Parathyroid adenoma (tissue), 2 donors: ENCODE measurements at regions not wholly inside any gene's neighbourhood (a gene's known extent, or its start where the extent isn't known, plus 50 kb on each side); places are given as distances from the start of the nearest gene placed in this dataset.

Experiments used
- H2AFZ ChIP-seq: fragments of 300-600 bp; sonication (generic); one replicate; pipeline ENCODE4 v1.7.0; 2017; ENCODE audit warnings: antibody characterized with exemption, mild to moderate bottlenecking
- H3K27ac ChIP-seq: fragments of 300-600 bp; sonication (generic); one replicate; pipeline ENCODE4 v1.7.0; 2017
- H3K27me3 ChIP-seq: fragments of 300-600 bp; sonication (generic); one replicate; pipeline ENCODE4 v1.7.0; 2017; ENCODE audit warnings: low read length; ENCODE audit not compliant: control insufficient read depth, insufficient read depth
- H3K36me3 ChIP-seq: fragments of 300-600 bp; sonication (generic); one replicate; pipeline ENCODE4 v1.7.0; 2017; ENCODE audit warnings: low read length; ENCODE audit not compliant: control insufficient read depth, insufficient read depth
- H3K4me1 ChIP-seq: fragments of 300-600 bp; sonication (generic); one replicate; pipeline ENCODE4 v1.7.0; 2017; ENCODE audit warnings: control low read depth
- H3K4me2 ChIP-seq: fragments of 300-600 bp; sonication (generic); one replicate; pipeline ENCODE4 v1.7.0; 2017; ENCODE audit warnings: low read length
- H3K4me3 ChIP-seq: fragments of 300-600 bp; sonication (generic); one replicate; pipeline ENCODE4 v1.7.0; 2017; ENCODE audit warnings: low read depth, low read length
- H3K79me2 ChIP-seq: fragments of 300-600 bp; sonication (generic); one replicate; pipeline ENCODE4 v1.7.0; 2017; ENCODE audit warnings: control low read depth
- H3K9ac ChIP-seq: fragments of 300-600 bp; sonication (generic); one replicate; pipeline ENCODE4 v1.7.0; 2017; ENCODE audit warnings: mild to moderate bottlenecking
- H3K9me3 ChIP-seq: fragments of 300-600 bp; sonication (generic); one replicate; pipeline ENCODE4 v1.7.0; 2017; ENCODE audit warnings: low read length; ENCODE audit not compliant: control insufficient read depth
- CTCF ChIP-seq: fragments of 300-600 bp; sonication (generic); IDR thresholded peaks from one replicate; pipeline ENCODE4 v1.7.0; 2017; ENCODE audit warnings: antibody characterized with exemption, mild to moderate bottlenecking
- donor health status: primary hyperparathyroidism.

- Histone ChIP-seq H2AFZ (no peak overlapping the region), H3K36me3 (no peaks in the 10 kb centered on the region), H3K27ac (no peak overlapping the region), H3K4me3 (no peak overlapping the region), H3K9me3 (no peaks in the 10 kb centered on the region), H3K27me3 (no peaks in the 10 kb centered on the region), H3K4me2 (no peak overlapping the region), H3K4me1 (no peaks in the 10 kb centered on the region), H3K9ac (no peak overlapping the region), H3K79me2 (no peaks in the 10 kb centered on the region)
- TF ChIP-seq CTCF = no peak
Observed at GRCh38 chr9:81479573-81479972, 209.8 kb downstream of the TLE1 start.

- Histone ChIP-seq H3K27me3 (no peaks in the 10 kb centered on the region), H3K4me1 (no peaks in the 10 kb centered on the region), H3K4me2 (no peak overlapping the region), H3K4me3 (no peak overlapping the region), H3K9ac (no peak overlapping the region), H3K36me3 (no peaks in the 10 kb centered on the region), H3K79me2 (no peaks in the 10 kb centered on the region), H3K9me3 (no peaks in the 10 kb centered on the region), H2AFZ (no peak overlapping the region), H3K27ac (no peak overlapping the region)
- no peak for TF ChIP-seq CTCF
Observed at GRCh38 chr9:81477669-81478068, 211.7 kb downstream of the TLE1 start.

GRCh38 chr9:81476813-81477490 is 212.4 kb downstream of the TLE1 start:
- Histone ChIP-seq H3K4me3 (no peak overlapping the region), H3K9me3 (no peaks in the 10 kb centered on the region), H3K4me2 (no peak overlapping the region), H3K27me3 (no peaks in the 10 kb centered on the region), H3K9ac (no peak overlapping the region), H3K4me1 (no peaks in the 10 kb centered on the region), H3K36me3 (no peaks in the 10 kb centered on the region), H3K27ac (no peak overlapping the region), H3K79me2 (no peaks in the 10 kb centered on the region), H2AFZ (no peak overlapping the region)
- TF ChIP-seq CTCF = no peak

GRCh38 chr9:81474792-81475191 is 214.6 kb downstream of the TLE1 start:
- Histone ChIP-seq H3K9me3 (no peaks in the 10 kb centered on the region), H2AFZ (no peak overlapping the region), H3K79me2 (no peaks in the 10 kb centered on the region), H3K4me1 (no peaks in the 10 kb centered on the region), H3K27me3 (no peaks in the 10 kb centered on the region), H3K27ac (no peak overlapping the region), H3K9ac (no peak overlapping the region), H3K36me3 (no peaks in the 10 kb centered on the region), H3K4me3 (no peak overlapping the region), H3K4me2 (no peak overlapping the region)
- no peak for TF ChIP-seq CTCF

GRCh38 chr9:81474125-81474524 is 215.2 kb downstream of the TLE1 start:
- TF ChIP-seq CTCF = no peak
- no peak overlapping the region for H2AFZ ChIP-seq
- H3K4me3 ChIP-seq = no peak overlapping the region
- H3K4me2 ChIP-seq = no peak overlapping the region
- H3K27ac ChIP-seq = no peak overlapping the region
- no peaks in the 10 kb centered on the region for H3K9me3 ChIP-seq
- H3K27me3 ChIP-seq = no peaks in the 10 kb centered on the region
- no peaks in the 10 kb centered on the region for H3K4me1 ChIP-seq
- no peaks in the 10 kb centered on the region for H3K36me3 ChIP-seq
- H3K79me2 ChIP-seq = no peaks in the 10 kb centered on the region
- H3K9ac ChIP-seq = no peak overlapping the region
